Progenitor cell of endocrine pancreas (in vitro differentiated cells): ENCODE measurements at regions not wholly inside any gene's neighbourhood (a gene's known extent, or its start where the extent isn't known, plus 50 kb on each side); places are given as distances from the start of the nearest gene placed in this dataset.

ENCODE experiments used
- DNase-seq: peaks from one replicate; pipeline ENCODE4 v3.0.0; 2021; ENCODE audit warnings: low spot score; ENCODE audit not compliant: unreplicated experiment
- H3K27ac Mint-ChIP-seq: 2 replicates; pipeline ENCODE4 v1.8.0; 2021; ENCODE audit warnings: mild to moderate bottlenecking, moderate library complexity, mixed read lengths
- H3K27me3 Mint-ChIP-seq: 2 replicates; pipeline ENCODE4 v1.8.0; 2021; ENCODE audit warnings: mixed read lengths
- H3K36me3 Mint-ChIP-seq: 2 replicates; pipeline ENCODE4 v1.8.0; 2022; ENCODE audit warnings: mixed read lengths; ENCODE audit not compliant: insufficient read depth
- H3K4me1 Mint-ChIP-seq: 2 replicates; pipeline ENCODE4 v1.8.0; 2021; ENCODE audit warnings: low read depth, mixed read lengths
- H3K4me3 Mint-ChIP-seq: 2 replicates; pipeline ENCODE4 v1.8.0; 2021; ENCODE audit warnings: low read depth, mild to moderate bottlenecking, moderate library complexity, mixed read lengths
- H3K9me3 Mint-ChIP-seq: 2 replicates; pipeline ENCODE4 v1.8.0; 2021; ENCODE audit warnings: low read depth, mixed read lengths
- TF ChIP-seq, protein P1 (sequence below): fragments of 200-600 bp; sonication (generic); IDR thresholded peaks from one replicate; pipeline ENCODE4 v1.5.0; 2021; ENCODE audit warnings: antibody characterized with exemption, mild to moderate bottlenecking; ENCODE audit not compliant: unreplicated experiment

DNA sequence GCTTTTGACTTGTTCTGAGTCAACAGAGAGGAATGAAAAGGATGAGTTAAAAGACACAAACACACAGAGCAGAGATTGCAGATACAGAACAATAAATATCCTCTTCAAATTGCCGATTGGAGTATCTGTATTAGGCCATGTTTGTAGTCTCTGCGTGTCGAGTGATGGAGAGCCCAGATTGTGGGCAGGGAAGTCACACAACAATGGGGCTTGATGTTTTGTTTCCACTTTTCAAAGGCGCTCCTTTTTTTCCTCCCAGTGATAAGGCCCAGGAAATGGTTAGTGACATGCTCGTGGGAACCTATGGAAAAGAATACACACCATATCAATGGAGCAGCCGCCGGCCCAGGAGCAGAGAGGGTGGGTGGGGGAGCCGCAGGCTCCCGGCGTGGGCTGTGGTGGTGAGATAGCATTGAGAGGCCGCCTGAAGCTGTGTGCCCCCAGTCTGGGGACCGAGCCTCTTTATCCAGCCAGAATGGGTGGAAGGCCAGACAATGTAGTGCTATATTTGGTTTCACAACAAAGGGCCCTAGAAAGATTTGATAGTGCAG lies 555.9 kb downstream of the INSC start:
- Mint-ChIP-seq H3K27me3 (peaks cover 14% of the 10 kb centered on the region), H3K4me3 (no peak overlapping the region), H3K27ac (no peak overlapping the region), H3K9me3 (no peaks in the 10 kb centered on the region), H3K36me3 (no peaks in the 10 kb centered on the region), H3K4me1 (peaks cover 9% of the 10 kb centered on the region)
- TF ChIP-seq, protein P1, sequence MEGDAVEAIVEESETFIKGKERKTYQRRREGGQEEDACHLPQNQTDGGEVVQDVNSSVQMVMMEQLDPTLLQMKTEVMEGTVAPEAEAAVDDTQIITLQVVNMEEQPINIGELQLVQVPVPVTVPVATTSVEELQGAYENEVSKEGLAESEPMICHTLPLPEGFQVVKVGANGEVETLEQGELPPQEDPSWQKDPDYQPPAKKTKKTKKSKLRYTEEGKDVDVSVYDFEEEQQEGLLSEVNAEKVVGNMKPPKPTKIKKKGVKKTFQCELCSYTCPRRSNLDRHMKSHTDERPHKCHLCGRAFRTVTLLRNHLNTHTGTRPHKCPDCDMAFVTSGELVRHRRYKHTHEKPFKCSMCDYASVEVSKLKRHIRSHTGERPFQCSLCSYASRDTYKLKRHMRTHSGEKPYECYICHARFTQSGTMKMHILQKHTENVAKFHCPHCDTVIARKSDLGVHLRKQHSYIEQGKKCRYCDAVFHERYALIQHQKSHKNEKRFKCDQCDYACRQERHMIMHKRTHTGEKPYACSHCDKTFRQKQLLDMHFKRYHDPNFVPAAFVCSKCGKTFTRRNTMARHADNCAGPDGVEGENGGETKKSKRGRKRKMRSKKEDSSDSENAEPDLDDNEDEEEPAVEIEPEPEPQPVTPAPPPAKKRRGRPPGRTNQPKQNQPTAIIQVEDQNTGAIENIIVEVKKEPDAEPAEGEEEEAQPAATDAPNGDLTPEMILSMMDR: no peak
- no peak for DNase-seq

DNA sequence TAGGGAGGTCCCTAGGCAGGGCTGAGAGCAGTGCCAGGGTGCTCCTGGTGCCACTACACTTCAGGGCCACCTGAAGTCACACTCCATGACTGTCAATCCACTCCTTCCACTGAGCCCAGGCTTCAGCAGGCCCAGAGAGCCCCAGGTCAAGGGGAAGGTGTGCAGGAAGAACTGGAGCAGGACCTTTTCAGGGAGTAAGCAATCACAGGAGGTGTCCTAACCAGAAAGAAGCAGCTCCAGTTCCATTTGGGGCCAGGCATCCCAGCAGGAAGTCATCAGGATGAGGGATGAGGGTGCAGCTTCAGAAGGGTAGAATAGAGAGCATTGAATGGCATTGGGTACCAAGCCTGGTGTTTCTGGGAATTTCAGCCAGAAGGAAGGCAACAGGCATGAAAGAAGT lies 556.5 kb downstream of the INSC start:
- Mint-ChIP-seq H3K4me3 (no peak overlapping the region), H3K27ac (no peak overlapping the region), H3K27me3 (peaks cover 14% of the 10 kb centered on the region), H3K9me3 (peaks cover under 1% of the 10 kb centered on the region), H3K36me3 (no peaks in the 10 kb centered on the region), H3K4me1 (peaks cover 9% of the 10 kb centered on the region)
- TF ChIP-seq, protein P1: no peak
- DNase-seq: no peak

DNA sequence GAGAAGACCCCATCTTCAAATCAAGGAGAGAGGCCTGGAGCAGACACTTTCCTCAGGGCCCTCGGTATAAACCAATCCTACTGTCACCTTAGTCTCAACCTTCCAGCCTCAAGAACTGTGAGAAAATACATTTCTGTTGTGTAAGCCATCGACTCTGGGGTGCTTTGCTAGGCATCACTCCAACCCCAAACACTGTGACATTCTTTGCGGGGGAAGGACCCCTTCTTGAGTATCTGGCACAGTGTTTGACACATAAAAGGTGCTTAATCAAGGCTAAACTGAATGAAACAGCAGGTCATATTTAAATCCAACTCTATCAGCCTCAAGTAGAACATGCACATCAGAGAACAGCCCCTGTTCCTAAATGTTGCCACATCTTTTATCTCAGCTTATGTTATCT lies 558.1 kb downstream of the INSC start:
- TF ChIP-seq, protein P1: no peak
- no peak overlapping the region for H3K4me3 Mint-ChIP-seq
- no peak overlapping the region for H3K27ac Mint-ChIP-seq
- peaks cover 14% of the 10 kb centered on the region for H3K27me3 Mint-ChIP-seq
- DNase-seq: no peak
- H3K4me1 Mint-ChIP-seq: peaks cover 9% of the 10 kb centered on the region
- peaks cover 15% of the 10 kb centered on the region for H3K9me3 Mint-ChIP-seq
- H3K36me3 Mint-ChIP-seq: peaks cover 1% of the 10 kb centered on the region

DNA sequence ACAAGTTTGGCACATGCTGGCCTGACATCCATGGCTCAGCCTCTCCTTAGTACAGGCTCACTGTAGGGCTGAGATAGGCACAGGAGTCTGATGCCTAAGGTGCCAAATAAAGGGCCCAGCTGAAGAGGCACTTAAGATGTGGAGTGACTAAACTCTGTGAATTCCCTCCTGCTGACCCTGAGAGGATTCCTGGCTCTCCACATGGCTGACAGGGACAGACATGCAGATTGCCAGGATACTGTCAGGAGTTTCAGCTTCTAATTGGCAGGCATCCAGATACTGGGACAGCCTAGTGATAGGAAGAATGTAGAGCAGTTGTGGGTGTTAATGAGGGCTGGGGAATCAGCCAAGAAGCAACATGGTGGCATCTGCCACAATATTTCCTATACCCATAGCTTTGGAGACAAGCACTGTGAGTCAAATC lies 558.7 kb downstream of the INSC start:
- no peak for DNase-seq
- H3K27me3 Mint-ChIP-seq: peaks cover 9% of the 10 kb centered on the region
- no peak overlapping the region for H3K4me3 Mint-ChIP-seq
- H3K36me3 Mint-ChIP-seq: peaks cover 1% of the 10 kb centered on the region
- H3K27ac Mint-ChIP-seq: no peak overlapping the region
- TF ChIP-seq, protein P1: no peak
- peaks cover 9% of the 10 kb centered on the region for H3K4me1 Mint-ChIP-seq
- H3K9me3 Mint-ChIP-seq: peaks cover 15% of the 10 kb centered on the region

DNA sequence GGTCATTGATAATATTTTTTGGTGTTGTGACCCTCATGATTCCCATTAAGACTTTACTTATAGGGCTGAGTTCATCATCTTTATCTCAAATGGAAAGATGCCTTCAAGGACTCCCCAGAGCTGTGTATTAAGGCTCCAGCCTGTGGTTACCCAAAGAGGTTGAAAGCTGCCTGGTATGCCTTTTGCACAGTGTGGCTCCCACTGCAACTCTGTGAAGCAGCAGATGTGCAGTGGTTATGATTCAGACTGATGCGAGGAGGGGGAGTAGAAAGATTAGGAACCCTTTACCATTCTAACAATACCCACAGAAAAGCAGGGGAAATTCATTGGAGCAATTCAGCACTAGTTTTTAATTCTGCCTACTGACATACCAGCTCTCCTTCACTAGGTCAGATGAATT lies 560.0 kb downstream of the INSC start:
- peaks cover 20% of the 10 kb centered on the region for H3K9me3 Mint-ChIP-seq
- H3K36me3 Mint-ChIP-seq: peaks cover 1% of the 10 kb centered on the region
- no peak overlapping the region for H3K27ac Mint-ChIP-seq
- TF ChIP-seq, protein P1: no peak
- no peak for DNase-seq
- peaks cover 9% of the 10 kb centered on the region for H3K4me1 Mint-ChIP-seq
- peaks cover 6% of the 10 kb centered on the region for H3K27me3 Mint-ChIP-seq
- no peak overlapping the region for H3K4me3 Mint-ChIP-seq
